IMR-90 (cell line): ENCODE measurements at regions not wholly inside any gene's neighbourhood (a gene's known extent, or its start where the extent isn't known, plus 50 kb on each side); places are given as distances from the start of the nearest gene placed in this dataset.

ENCODE experiments used
- ATAC-seq: fragments of 200-7000 bp; cut with Tn5 transposase; 2 replicates; pipeline ENCODE4 v1.9.1; 2020; ENCODE audit warnings: low read depth, mild to moderate bottlenecking, moderate library complexity
- BruUV-seq: library from RNA; stranded (reverse); fragments of 400-500 nt; replicated peaks from 2 replicates; lab custom pipeline; 2021; lab: Mats Ljungman, UMichigan
- CTCF ChIA-PET: fragments of 300-600 bp; formaldehyde crosslinking; extraction: SDS; loops from one replicate; lab custom pipeline; 2021; ENCODE audit warnings: antibody characterized with exemption; lab: Yijun Ruan, JAX
- POLR2A ChIA-PET: fragments of 300-600 bp; sonication (Branson Sonifier 250); formaldehyde crosslinking; loops from one replicate; lab custom pipeline; 2022; ENCODE audit warnings: antibody characterized with exemption; ENCODE audit not compliant: unreplicated experiment; lab: Charles Lee
- DNase-seq: peaks from one replicate; pipeline ENCODE4 v3.0.0; 2013
- H2AFZ ChIP-seq: replicated peaks from 2 replicates; pipeline ENCODE3; 2013; ENCODE audit warnings: low read length, mild to moderate bottlenecking; ENCODE audit not compliant: poor library complexity
- H2AK5ac ChIP-seq: 2 replicates; pipeline ENCODE4 v1.6.1; 2013; ENCODE audit warnings: low read depth, low read length, inconsistent platforms
- H2AK9ac ChIP-seq: replicated peaks from 2 replicates; pipeline ENCODE3; 2013; ENCODE audit warnings: mild to moderate bottlenecking, low read depth, low read length, moderate library complexity; ENCODE audit not compliant: poor library complexity
- H2BK120ac ChIP-seq: 2 replicates; pipeline ENCODE4 v1.6.1; 2013; ENCODE audit warnings: low read depth, low read length, inconsistent platforms
- H2BK15ac ChIP-seq: 3 replicates; pipeline ENCODE4 v1.6.1; 2013; ENCODE audit warnings: low read depth, low read length, inconsistent platforms
- H2BK20ac ChIP-seq: 2 replicates; pipeline ENCODE4 v1.6.1; 2013; ENCODE audit warnings: low read depth, mild to moderate bottlenecking, inconsistent platforms, low read length, moderate library complexity
- H2BK5ac ChIP-seq: 2 replicates; pipeline ENCODE4 v1.6.1; 2013; ENCODE audit warnings: mild to moderate bottlenecking, low read depth, low read length, inconsistent platforms; ENCODE audit not compliant: poor library complexity, severe bottlenecking
- H3K14ac ChIP-seq: replicated peaks from 2 replicates; pipeline ENCODE4 v1.6.1; 2013; ENCODE audit warnings: low read depth, low read length, inconsistent platforms
- H3K18ac ChIP-seq: 2 replicates; pipeline ENCODE4 v1.6.1; 2013; ENCODE audit warnings: low read depth, low read length, control low read depth
- H3K23ac ChIP-seq: 2 replicates; pipeline ENCODE4 v1.6.1; 2013; ENCODE audit warnings: low read depth, low read length, inconsistent platforms
- H3K27ac ChIP-seq: 2 replicates; pipeline ENCODE4 v1.5.1; 2013; ENCODE audit warnings: mild to moderate bottlenecking, control low read depth, low read length; ENCODE audit not compliant: insufficient read depth
- H3K27me3 ChIP-seq: 2 replicates; pipeline ENCODE4 v1.6.1; 2013; ENCODE audit warnings: low read length; ENCODE audit not compliant: control insufficient read depth, insufficient read depth
- H3K36me3 ChIP-seq: 2 replicates; pipeline ENCODE4 v1.6.1; 2013; ENCODE audit warnings: low read length, mixed read lengths; ENCODE audit not compliant: control insufficient read depth, insufficient read depth
- H3K4ac ChIP-seq: 2 replicates; pipeline ENCODE4 v1.6.1; 2013; ENCODE audit warnings: low read depth, low read length, inconsistent platforms
- H3K4me1 ChIP-seq: 2 replicates; pipeline ENCODE4 v1.6.1; 2013; ENCODE audit warnings: low read length, mixed read lengths; ENCODE audit not compliant: control insufficient read depth, insufficient read depth
- H3K4me2 ChIP-seq: 2 replicates; pipeline ENCODE4 v1.6.1; 2013; ENCODE audit warnings: low read depth, mild to moderate bottlenecking, control low read depth, low read length, moderate library complexity
- H3K4me3 ChIP-seq: 2 replicates; pipeline ENCODE4 v1.5.1; 2013; ENCODE audit warnings: low read depth, mild to moderate bottlenecking, control low read depth, low read length, moderate library complexity; ENCODE audit not compliant: insufficient read depth
- H3K56ac ChIP-seq: 2 replicates; pipeline ENCODE4 v1.6.1; 2013; ENCODE audit warnings: low read length, inconsistent platforms; ENCODE audit not compliant: insufficient read depth; ENCODE audit errors: extremely low read depth
- H3K79me1 ChIP-seq, 2 experiments: 2 replicates each; pipeline ENCODE4 v1.6.1; 2013; ENCODE audit warnings: low read length in 2 of 2, inconsistent platforms in 1 of 2, low read depth in 1 of 2
- H3K9ac ChIP-seq: 2 replicates; pipeline ENCODE4 v1.6.1; 2013; ENCODE audit warnings: low read depth, low read length, control low read depth
- H3K9me1 ChIP-seq: 2 replicates; pipeline ENCODE4 v1.6.1; 2013; ENCODE audit warnings: low read length, inconsistent platforms; ENCODE audit not compliant: insufficient read depth
- H3K9me3 ChIP-seq: 2 replicates; pipeline ENCODE4 v1.6.1; 2013; ENCODE audit warnings: low read length; ENCODE audit not compliant: control insufficient read depth, insufficient read depth
- H4K20me1 ChIP-seq: 2 replicates; pipeline ENCODE4 v1.6.1; 2013; ENCODE audit warnings: low read length, inconsistent platforms; ENCODE audit not compliant: insufficient read depth
- H4K5ac ChIP-seq: 2 replicates; pipeline ENCODE4 v1.6.1; 2013; ENCODE audit warnings: mild to moderate bottlenecking, low read depth, low read length, control low read depth
- H4K8ac ChIP-seq, 2 experiments: 2 replicates each; pipeline ENCODE4 v1.6.1; 2013; ENCODE audit warnings: low read depth in 2 of 2, low read length in 2 of 2, control low read depth in 1 of 2, inconsistent platforms in 1 of 2
- H4K91ac ChIP-seq: 2 replicates; pipeline ENCODE4 v1.6.1; 2013; ENCODE audit warnings: low read depth, low read length, inconsistent platforms; ENCODE audit not compliant: insufficient read depth
- BHLHE40 ChIP-seq: fragments of 150-350 bp; IDR thresholded peaks from 2 replicates; pipeline ENCODE4 v1.6.1; 2016; ENCODE audit warnings: mild to moderate bottlenecking, low read depth, low read length
- CEBPB ChIP-seq: IDR thresholded peaks from 2 replicates; pipeline ENCODE4 v1.6.1; 2012; ENCODE audit warnings: low read depth, low read length, improper control_type of control experiment
- FOS ChIP-seq: fragments of 150-350 bp; IDR thresholded peaks from 2 replicates; pipeline ENCODE4 v1.6.1; 2016; ENCODE audit warnings: low read depth, low read length
- MAFK ChIP-seq: IDR thresholded peaks from 2 replicates; pipeline ENCODE4 v1.6.1; 2012; ENCODE audit warnings: low read depth, low read length, improper control_type of control experiment
- MAZ ChIP-seq: IDR thresholded peaks from 2 replicates; pipeline ENCODE4 v1.6.1; 2012; ENCODE audit warnings: low read depth, mild to moderate bottlenecking, low read length, improper control_type of control experiment, moderate library complexity, borderline replicate concordance
- MXI1 ChIP-seq: IDR thresholded peaks from 2 replicates; pipeline ENCODE4 v1.6.1; 2012; ENCODE audit warnings: low read depth, mild to moderate bottlenecking, low read length, moderate library complexity, borderline replicate concordance
- NFE2L2 ChIP-seq: fragments of 150-350 bp; IDR thresholded peaks from 2 replicates; pipeline ENCODE4 v1.6.1; 2016; ENCODE audit warnings: low read depth, mild to moderate bottlenecking, low read length
- RAD21 ChIP-seq: IDR thresholded peaks from 2 replicates; pipeline ENCODE4 v1.6.1; 2012; ENCODE audit warnings: low read length, improper control_type of control experiment
- RCOR1 ChIP-seq: IDR thresholded peaks from 2 replicates; pipeline ENCODE4 v1.6.1; 2012; ENCODE audit warnings: mild to moderate bottlenecking, low read length, improper control_type of control experiment; ENCODE audit not compliant: insufficient replicate concordance
- RFX5 ChIP-seq: IDR thresholded peaks from 2 replicates; pipeline ENCODE4 v1.8.0; 2012; ENCODE audit warnings: low read depth, mild to moderate bottlenecking, low read length, moderate library complexity
- SMC3 ChIP-seq: fragments of 150-350 bp; IDR thresholded peaks from 2 replicates; pipeline ENCODE4 v1.6.1; 2016; ENCODE audit warnings: low read depth, mild to moderate bottlenecking, antibody characterized with exemption, low read length, moderate library complexity
- USF2 ChIP-seq: fragments of 150-350 bp; IDR thresholded peaks from 2 replicates; pipeline ENCODE4 v1.6.1; 2017; ENCODE audit warnings: mild to moderate bottlenecking, antibody characterized with exemption, low read length, low read depth
- dilution Hi-C: fragments of 300-500 bp; cut with HindIII; formaldehyde crosslinking; loops from one replicate; pipeline ENCODE4 v1.14.3; 2018; ENCODE audit warnings: low sequenced_read_pairs; ENCODE audit not compliant: unreplicated experiment
- in situ Hi-C: fragments of 300-500 bp; cut with MboI; formaldehyde crosslinking; loops from 3 replicates; pipeline ENCODE4 v1.14.3; 2019; ENCODE audit warnings: low sequenced_read_pairs, inconsistent platforms, mixed read lengths
- intact Hi-C: fragments of 100-400 bp; cut with micrococcal nuclease; formaldehyde crosslinking; loops from 2 replicates; pipeline ENCODE4 v1.10.0; 2022
- TF ChIP-seq, protein P1 (sequence below): conservative IDR thresholded peaks from 2 replicates; pipeline ENCODE4 v1.5.1; 2012; ENCODE audit warnings: mild to moderate bottlenecking, low read depth, low read length, improper control_type of control experiment

DNA sequence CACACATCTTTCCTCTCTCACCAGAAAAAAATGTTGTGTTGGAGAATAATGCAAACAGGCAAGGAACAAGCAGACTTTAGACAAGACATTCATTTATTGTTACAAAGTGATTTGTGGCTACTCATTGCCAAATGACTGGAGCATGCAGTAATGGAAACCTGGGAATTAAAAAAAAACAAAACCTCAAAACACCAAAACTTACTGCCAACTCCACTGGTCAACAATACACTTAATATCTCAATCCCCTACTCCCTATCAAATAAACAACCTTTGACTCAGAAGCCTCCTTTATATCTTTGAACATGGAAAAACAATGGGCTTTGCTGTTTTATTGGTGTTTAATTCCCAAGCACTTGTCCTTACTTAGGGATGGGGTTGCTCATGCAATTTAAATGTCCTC is 112.8 kb downstream of the POSTN start:
- H3K27me3 ChIP-seq = no peaks in the 10 kb centered on the region
- H2BK5ac ChIP-seq = no peak overlapping the region
- H3K4ac ChIP-seq = 0 out of 2 replicates have a peak overlapping the region, but pooled peaks have one; percentile 8
- no peak overlapping the region for H3K9ac ChIP-seq
- H2BK15ac ChIP-seq = no peak overlapping the region
- H3K4me3 ChIP-seq = no peak overlapping the region
- H2AK5ac ChIP-seq = no peak overlapping the region
- H3K56ac ChIP-seq = no peak overlapping the region
- no peak for ATAC-seq
- no peaks in the 10 kb centered on the region for H3K79me1 ChIP-seq
- in situ Hi-C loops = no loop called here
- no peak overlapping the region for H4K5ac ChIP-seq
- H4K20me1 ChIP-seq = no peaks in the 10 kb centered on the region
- dilution Hi-C loops = no loop called here
- BruUV-seq = no TSS peak
- H2AFZ ChIP-seq = no peak overlapping the region
- H3K27ac ChIP-seq = no peak overlapping the region
- ChIA-PET CTCF (no interaction called here), POLR2A (no interaction called here)
- H2BK20ac ChIP-seq = no peak overlapping the region
- no peak overlapping the region for H3K18ac ChIP-seq
- DNase-seq = peak; percentile 33
- H2AK9ac ChIP-seq = no peak overlapping the region
- no peak overlapping the region for H4K91ac ChIP-seq
- no peak overlapping the region for H4K8ac ChIP-seq
- TF ChIP-seq RFX5 (no peak), BHLHE40 (no peak), FOS (no peak), CEBPB (no peak), MXI1 (no peak), RAD21 (no peak), SMC3 (no peak), RCOR1 (no peak), NFE2L2 (no peak), MAFK (no peak), MAZ (no peak), USF2 (no peak)
- TF ChIP-seq, protein P1, sequence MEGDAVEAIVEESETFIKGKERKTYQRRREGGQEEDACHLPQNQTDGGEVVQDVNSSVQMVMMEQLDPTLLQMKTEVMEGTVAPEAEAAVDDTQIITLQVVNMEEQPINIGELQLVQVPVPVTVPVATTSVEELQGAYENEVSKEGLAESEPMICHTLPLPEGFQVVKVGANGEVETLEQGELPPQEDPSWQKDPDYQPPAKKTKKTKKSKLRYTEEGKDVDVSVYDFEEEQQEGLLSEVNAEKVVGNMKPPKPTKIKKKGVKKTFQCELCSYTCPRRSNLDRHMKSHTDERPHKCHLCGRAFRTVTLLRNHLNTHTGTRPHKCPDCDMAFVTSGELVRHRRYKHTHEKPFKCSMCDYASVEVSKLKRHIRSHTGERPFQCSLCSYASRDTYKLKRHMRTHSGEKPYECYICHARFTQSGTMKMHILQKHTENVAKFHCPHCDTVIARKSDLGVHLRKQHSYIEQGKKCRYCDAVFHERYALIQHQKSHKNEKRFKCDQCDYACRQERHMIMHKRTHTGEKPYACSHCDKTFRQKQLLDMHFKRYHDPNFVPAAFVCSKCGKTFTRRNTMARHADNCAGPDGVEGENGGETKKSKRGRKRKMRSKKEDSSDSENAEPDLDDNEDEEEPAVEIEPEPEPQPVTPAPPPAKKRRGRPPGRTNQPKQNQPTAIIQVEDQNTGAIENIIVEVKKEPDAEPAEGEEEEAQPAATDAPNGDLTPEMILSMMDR = no peak
- H3K9me1 ChIP-seq = peaks cover 8% of the 10 kb centered on the region; the same call in 1 of the 2 replicates
- no peaks in the 10 kb centered on the region for H3K36me3 ChIP-seq
- no peak overlapping the region for H3K14ac ChIP-seq
- H3K9me3 ChIP-seq = no peaks in the 10 kb centered on the region
- peak overlapping the region; percentile 43; the same call in 1 of the 2 replicates for H3K4me2 ChIP-seq
- peaks cover 1% of the 10 kb centered on the region; the same call in 1 of the 2 replicates for H3K4me1 ChIP-seq
- H3K23ac ChIP-seq = no peak overlapping the region
- intact Hi-C loops = no loop called here
- H2BK120ac ChIP-seq = no peak overlapping the region
